ENCODE measurements at regions not wholly inside any gene's neighbourhood (a gene's known extent, or its start where the extent isn't known, plus 50 kb on each side); places are given as distances from the start of the nearest gene placed in this dataset.

- intact Hi-C loops (cut with DNase I), result no loop called here
- DNase-seq, result no peak
These were observed 109.9 kb upstream of the SORBS2 start for GRCh38 chr4:185921583-185922555.

DNA sequence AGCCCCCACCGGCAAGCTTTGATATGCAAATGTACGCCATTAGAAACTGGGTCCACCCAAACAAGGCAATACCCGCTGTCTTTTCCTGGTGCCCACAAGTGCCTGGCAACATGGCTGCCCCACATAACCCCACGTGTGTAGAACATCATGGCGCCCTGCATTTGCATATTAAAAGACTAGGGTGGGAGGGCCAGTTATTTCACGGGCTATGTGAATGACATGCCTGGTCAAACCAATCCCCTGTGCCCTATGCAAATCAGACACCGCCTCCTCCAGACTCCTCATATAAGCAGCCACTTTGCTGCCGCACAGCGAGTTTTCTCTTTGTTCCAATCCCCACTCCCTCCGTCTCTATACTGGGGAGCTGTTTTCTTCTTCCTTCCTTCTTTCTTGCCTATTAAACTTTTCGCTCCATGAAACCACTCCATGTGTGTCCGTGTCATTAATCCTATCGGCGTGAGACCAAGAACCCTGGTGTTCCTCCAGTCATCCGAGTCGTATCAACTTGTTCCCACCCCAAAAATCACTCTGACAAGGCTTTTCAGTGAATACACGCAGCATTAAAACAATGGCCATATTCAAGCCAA lies 112.6 kb upstream of the SORBS2 start:
- intact Hi-C loops (cut with DNase I), result no loop called here

GRCh38 chr4:185925910-185926360 lies 113.9 kb upstream of the SORBS2 start:
- intact Hi-C loops (cut with DNase I), result no loop called here
- DNase-seq, result no peak

More for the DNA sequence above, 112.6 kb upstream of the SORBS2 start:
- no peak for DNase-seq

DNA sequence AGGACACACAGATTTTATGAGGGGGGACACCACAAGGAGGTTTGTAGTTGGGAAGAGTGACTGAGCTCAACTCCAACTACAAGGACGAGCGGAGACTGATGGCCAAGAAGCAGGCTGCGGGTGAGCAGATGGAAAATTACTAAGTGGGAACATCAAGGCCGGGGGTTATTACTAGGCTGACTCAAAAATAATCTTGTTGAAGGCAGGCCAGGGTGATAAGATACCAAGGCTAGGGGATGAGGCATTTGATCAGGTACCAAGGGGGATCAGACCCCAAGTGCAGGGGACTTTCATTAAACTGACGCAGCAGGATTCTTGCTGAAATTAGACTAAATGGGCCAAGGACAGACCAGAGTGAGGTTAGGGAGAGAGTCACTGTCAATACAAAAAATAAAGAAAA lies 119.4 kb upstream of the SORBS2 start:
- no peak for DNase-seq
- intact Hi-C loops (cut with DNase I), result no loop called here

DNA sequence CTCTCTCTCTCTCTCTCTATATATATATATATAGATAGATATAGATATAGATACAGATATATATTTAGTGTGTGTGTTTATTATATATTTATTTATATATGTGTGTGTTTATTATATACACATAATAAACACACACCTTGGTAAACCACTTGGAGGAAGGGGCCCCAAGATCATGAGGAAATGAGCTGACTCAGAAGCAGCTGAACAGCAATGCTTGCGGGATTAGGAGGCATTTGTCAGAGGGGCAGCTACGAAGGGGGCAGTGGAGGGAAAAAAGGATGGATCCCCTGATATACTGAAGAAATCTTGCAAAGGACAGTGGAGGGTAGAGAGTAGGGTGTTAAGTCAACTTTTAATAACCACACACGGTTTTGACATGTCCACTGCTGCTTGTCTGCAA lies 120.0 kb upstream of the SORBS2 start:
- no peak for DNase-seq
- intact Hi-C loops (cut with DNase I), result no loop called here

- intact Hi-C loops (cut with DNase I), result no loop called here
- DNase-seq, result peak in 1 of 10 donors; percentile 47
These were observed 120.5 kb upstream of the SORBS2 start for GRCh38 chr4:185932491-185932890.

GRCh38 chr4:185933078-185933581 lies 121.1 kb upstream of the SORBS2 start:
- DNase-seq, result no peak
- intact Hi-C loops (cut with DNase I), result no loop called here

DNA sequence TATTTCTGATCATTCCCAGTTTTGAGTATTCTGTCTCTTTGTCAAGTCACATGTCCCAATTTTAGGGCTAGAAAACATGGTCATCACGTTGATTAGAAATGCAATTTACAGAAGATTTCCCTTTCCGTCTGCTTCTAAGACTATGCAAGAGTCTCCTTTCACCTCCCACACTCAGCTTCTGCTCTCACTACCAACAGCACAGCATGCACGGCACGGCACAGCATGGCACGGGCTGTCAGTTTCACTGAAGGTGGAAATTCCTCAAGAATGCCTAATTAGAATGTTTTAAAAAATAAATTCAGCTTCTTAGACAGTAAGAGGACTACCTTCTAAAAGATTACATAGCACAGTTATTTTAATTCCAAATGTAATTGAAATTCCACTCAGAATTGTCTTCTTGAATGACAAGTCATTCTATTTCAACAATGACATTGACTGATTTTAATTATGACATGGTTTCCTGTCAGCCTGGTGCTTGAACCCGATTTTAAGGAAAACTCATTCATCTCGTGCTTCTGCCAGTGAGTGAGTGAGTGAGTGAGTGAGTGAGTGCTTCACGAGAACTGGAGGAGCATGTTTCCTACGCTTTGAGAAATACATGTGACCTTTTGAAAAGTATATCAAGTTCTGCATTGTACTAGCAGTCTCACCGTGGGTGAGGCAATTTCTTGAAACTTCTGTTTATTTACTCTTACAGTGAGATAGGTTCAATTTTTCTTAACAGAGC lies 124.8 kb upstream of the SORBS2 start:
- peak in 5 of 10 donors; percentile 28 to 85 (median 78) for DNase-seq
- intact Hi-C loops (cut with DNase I), result no loop called here

DNA sequence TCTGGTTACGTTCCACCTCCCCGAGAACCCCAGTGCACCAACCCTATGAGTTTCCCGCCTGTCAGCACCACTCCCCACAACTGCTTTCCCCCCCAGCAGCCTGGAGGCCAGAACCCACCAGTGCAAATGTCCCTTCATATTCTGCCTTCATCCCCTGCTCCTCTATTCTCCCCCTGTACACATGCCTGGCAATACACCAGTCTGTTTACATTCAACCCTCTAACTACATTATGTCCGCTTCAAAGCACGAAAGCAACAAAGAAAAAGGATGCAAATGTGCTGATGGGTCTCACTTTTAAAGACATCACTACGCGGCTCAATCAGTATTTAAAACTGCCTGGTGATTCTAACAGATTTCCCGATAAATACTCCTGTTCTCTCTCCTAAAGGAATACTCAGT lies 126.7 kb upstream of the SORBS2 start:
- intact Hi-C loops (cut with DNase I), result no loop called here
- DNase-seq, result no peak

- DNase-seq, result no peak
- intact Hi-C loops (cut with DNase I), result no loop called here
These were observed 127.5 kb upstream of the TLR3 start for GRCh38 chr4:185941461-185941860.

DNA sequence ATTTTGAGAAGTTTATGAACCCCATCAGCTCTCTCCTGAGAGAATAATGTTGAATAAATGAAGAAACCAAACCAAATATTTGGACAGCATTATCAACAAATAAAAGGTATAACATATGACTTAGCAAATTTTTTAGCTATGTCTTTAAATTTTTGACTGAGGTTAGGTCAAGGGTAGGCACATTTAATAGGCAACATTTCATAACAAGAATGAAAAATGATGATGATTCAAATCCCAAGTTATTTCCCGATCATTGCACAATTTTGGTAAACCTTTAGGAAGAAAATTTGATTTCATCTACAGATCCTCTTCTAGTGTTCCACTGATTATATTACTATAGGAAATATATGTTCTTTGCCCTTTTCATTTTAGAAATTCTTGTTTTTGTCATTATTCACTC lies 123.7 kb upstream of the TLR3 start:
- DNase-seq, result no peak
- intact Hi-C loops (cut with DNase I), result no loop called here

DNA sequence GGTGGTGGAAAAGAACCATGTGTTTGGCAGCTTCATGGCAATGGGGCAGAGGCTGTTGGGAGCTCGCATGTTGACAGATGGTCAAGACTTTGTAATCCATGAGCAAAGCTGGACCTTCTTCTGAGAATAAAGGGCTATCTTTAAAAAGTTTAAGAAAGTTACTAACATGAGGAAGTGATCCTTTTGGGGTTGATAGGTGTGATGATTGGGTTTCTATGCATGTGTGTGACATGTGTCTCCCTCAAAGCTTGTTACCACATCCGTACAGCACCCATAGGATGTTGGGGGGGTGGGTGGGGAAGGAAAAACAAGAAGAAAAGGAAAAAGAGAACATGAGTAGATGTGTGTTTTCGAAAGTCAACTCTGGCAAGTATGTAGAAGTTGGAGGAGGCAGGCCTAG lies 123.0 kb upstream of the TLR3 start:
- no peak for DNase-seq
- intact Hi-C loops (cut with DNase I), result no loop called here

DNA sequence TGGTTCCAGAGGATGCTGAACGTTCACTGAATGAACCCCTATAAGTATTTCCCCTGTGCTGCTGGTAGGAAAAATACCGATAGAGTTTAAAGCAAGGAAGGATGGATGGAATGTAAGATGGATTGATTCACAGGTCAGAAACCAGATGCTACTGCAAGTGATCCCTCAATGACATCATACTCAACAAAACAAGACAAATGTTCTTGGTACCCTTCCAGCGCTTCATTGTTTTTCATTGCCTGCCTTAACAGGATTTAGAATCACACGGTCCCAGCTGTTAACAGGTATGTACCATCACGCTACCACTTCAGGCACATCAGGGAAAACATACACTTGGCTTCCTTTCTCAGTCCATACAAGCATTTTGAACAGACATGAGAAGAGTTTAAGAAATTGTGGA lies 118.1 kb upstream of the TLR3 start:
- intact Hi-C loops (cut with DNase I), result no loop called here
- no peak for DNase-seq

DNA sequence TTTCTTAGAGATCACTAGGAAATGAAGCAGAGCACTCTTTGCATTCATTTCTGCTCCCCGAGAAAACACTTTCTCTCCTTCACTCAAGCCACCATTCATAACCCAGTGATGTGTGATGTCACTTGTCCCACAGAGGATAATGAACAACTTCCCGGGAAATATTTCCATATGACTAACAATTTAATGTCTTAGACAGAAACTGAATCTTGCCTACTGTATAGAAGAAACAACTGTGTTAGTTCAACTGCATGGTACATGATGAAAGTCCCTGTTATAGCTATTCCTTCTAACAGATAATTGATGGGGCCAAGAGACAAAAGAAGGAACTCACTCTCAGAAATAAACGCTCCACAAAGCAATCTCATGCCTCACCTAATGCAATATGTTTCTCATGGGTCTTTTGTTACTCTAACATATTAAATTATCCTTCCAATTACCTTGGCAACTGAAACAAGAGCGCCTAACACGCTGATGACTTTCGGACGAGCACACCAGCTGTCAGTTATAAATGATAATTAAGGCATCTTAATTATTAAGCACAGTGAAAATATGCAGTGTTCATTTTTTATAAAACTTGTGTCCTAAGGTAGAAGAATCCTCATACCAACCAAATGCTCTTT lies 113.7 kb upstream of the TLR3 start:
- DNase-seq, result no peak
- intact Hi-C loops (cut with DNase I), result no loop called here

GRCh38 chr4:185955826-185956543 lies 113.0 kb upstream of the TLR3 start:
- DNase-seq, result peak in 7 of 10 donors; percentile 19 to 87 (median 57)
- intact Hi-C loops (cut with DNase I), result no loop called here

GRCh38 chr4:185956544-185956940 lies 112.4 kb upstream of the TLR3 start:
- DNase-seq, result no peak
- intact Hi-C loops (cut with DNase I), result no loop called here

DNA sequence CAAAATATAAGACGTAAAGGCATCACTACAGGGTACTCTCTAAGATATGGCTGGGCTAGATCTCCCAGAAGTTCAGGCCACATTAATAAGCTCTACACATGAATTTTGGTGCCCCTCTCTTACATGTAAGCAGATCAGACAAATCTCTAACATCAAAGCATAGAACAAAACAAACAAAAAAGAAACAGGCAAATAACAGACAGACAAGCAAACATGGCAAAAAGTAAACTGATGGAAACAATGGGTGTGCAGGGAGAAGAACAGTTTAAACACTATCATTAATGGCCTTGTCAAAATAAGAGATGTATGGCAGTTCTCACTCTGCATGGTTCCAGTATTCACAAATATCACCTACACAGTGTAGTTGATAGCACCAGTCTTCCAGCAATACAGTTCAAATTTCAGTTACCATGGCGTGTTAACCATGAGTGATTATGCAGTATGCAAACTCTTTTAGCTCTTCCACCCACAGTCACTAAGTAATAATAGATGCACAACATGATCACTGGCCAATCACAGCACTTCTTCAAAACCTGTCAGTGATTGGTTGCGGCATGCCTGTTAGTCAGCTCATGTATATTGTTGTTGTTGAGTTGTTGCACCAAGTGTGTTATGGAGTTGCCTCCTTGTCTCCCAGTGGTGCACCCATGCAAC lies 110.7 kb upstream of the TLR3 start:
- DNase-seq, result no peak
- intact Hi-C loops (cut with DNase I), result no loop called here

- intact Hi-C loops (cut with DNase I), result no loop called here
These were observed 103.3 kb upstream of the TLR3 start for GRCh38 chr4:185965426-185966384.

More at GRCh38 chr4:185965426-185966384, 103.3 kb upstream of the TLR3 start:
- DNase-seq, result no peak
